Uterus (tissue), 2 donors: ENCODE measurements at regions not wholly inside any gene's neighbourhood (a gene's known extent, or its start where the extent isn't known, plus 50 kb on each side); places are given as distances from the start of the nearest gene placed in this dataset.

Source experiments
- CTCF ChIP-seq, 4 experiments: fragments of 200-600 bp in 2 of 4; fragments of 450-650 bp in 2 of 4; sonication (generic) in 2 of 4; IDR thresholded peaks; one replicate each; pipeline ENCODE4 v1.5.1; 2016 to 2019; ENCODE audit warnings: antibody characterized with exemption in 4 of 4, mild to moderate bottlenecking in 2 of 4, moderate library complexity in 1 of 4
- POLR2A ChIP-seq, 2 donors: fragments of 450-650 bp; IDR thresholded peaks; one replicate each; pipeline ENCODE4 v1.6.1; 2016; ENCODE audit warnings: antibody characterized with exemption in 2 of 2, mild to moderate bottlenecking in 1 of 2, moderate library complexity in 1 of 2

DNA sequence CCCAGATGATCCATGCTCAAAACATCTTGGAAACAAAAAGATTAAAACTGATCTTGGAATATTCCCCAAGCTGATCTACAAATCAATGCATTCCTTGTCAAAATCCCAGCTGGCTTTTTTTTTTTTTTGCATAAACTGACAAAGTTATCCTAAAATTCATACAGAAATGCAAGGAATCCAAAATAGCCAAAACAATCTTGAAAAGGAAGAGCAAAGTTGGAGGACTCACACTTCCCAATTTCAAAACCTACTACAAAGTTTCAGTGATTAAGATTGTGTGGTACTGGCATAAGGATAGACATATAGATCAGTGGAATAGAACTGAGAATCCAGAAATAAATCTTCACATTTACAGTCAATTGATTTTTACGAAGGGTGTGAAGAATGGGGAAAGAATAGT, 306.8 kb upstream of the MGAT5 start:
- no peak for TF ChIP-seq CTCF (IDR thresholded peaks at IDR 0.05)
- TF ChIP-seq POLR2A (IDR thresholded peaks at IDR 0.05), result no peak
